HepG2 (cell line): ENCODE measurements at regions not wholly inside any gene's neighbourhood (a gene's known extent, or its start where the extent isn't known, plus 50 kb on each side); places are given as distances from the start of the nearest gene placed in this dataset.

ENCODE experiments used
- ATAC-seq: fragments of 200-7000 bp; cut with Tn5 transposase; 3 replicates; pipeline ENCODE4 v1.9.1; 2020; ENCODE audit warnings: mild to moderate bottlenecking, moderate library complexity
- BruUV-seq: library from RNA; stranded (reverse); fragments of 400-500 nt; replicated peaks from 2 replicates; lab custom pipeline; 2021; lab: Mats Ljungman, UMichigan
- CTCF ChIA-PET: fragments of 300-600 bp; formaldehyde crosslinking; extraction: SDS; loops from one replicate; lab custom pipeline; 2021; ENCODE audit warnings: low total read pairs, inconsistent platforms, low intra/inter-chr PET ratio; lab: Yijun Ruan, JAX
- POLR2A ChIA-PET: fragments of 350-600 bp; sonication (Branson Sonifier 250); formaldehyde crosslinking; loops from one replicate; lab custom pipeline; 2020; ENCODE audit warnings: antibody characterized with exemption, inconsistent platforms; lab: Yijun Ruan, JAX
- DNase-seq: peaks from one replicate; pipeline ENCODE4 v3.0.0-alpha.2; 2015; ENCODE audit warnings: low spot score
- FAIRE-seq: peaks from 3 replicates; lab custom pipeline; 2011; peaks lifted over from hg19 to GRCh38; lab: Jason Lieb, UNC
- H2AFZ ChIP-seq: one replicate; pipeline ENCODE4 v1.6.1; 2011; ENCODE audit warnings: low read length, inconsistent platforms
- H3K27ac ChIP-seq: fragments of 300-600 bp; 3 replicates; pipeline ENCODE4 v1.8.0; 2011; ENCODE audit warnings: mixed run types, mild to moderate bottlenecking, mixed read lengths, low read length, inconsistent platforms; ENCODE audit not compliant: insufficient read depth; ENCODE audit errors: extremely low read length
- H3K27me3 ChIP-seq, 2 experiments: fragments of 200-600 bp in 1 of 2; 2 replicates in 1 of 2; 3 replicates in 1 of 2; pipeline versions ENCODE4 v1.6.0 to v1.8.0; 2011; ENCODE audit warnings: low read length in 2 of 2, mild to moderate bottlenecking in 2 of 2, moderate library complexity in 2 of 2, inconsistent platforms in 1 of 2; ENCODE audit not compliant: insufficient read depth in 2 of 2, control insufficient read depth in 1 of 2
- H3K36me3 ChIP-seq, 2 experiments: fragments of 200-600 bp in 1 of 2; replicated peaks in 1 of 2; 2 replicates in 1 of 2; 3 replicates in 1 of 2; pipeline versions ENCODE4 v1.5.1 to v1.8.0; 2011; ENCODE audit warnings: low read length in 2 of 2, inconsistent platforms in 1 of 2; ENCODE audit not compliant: insufficient read depth in 2 of 2, control insufficient read depth in 1 of 2
- H3K4me1 ChIP-seq: 2 replicates; pipeline ENCODE4 v1.5.1; 2012; ENCODE audit warnings: low read length, inconsistent platforms; ENCODE audit not compliant: insufficient read depth
- H3K4me2 ChIP-seq: 2 replicates; pipeline ENCODE4 v1.6.0; 2011; ENCODE audit warnings: low read depth, low read length, inconsistent platforms
- H3K4me3 ChIP-seq, 3 experiments: fragments of 200-600 bp in 1 of 3; sonication (generic), shearing (Covaris generic) in 1 of 3; replicated peaks in 1 of 3; 2 replicates each; pipeline ENCODE4 v1.5.1; 2011 to 2016; ENCODE audit warnings: low read length in 3 of 3, inconsistent platforms in 2 of 3, low read depth in 2 of 3, mild to moderate bottlenecking in 2 of 3, control low read depth in 1 of 3, mixed read lengths in 1 of 3; ENCODE audit not compliant: insufficient read depth in 1 of 3
- H3K79me2 ChIP-seq: one replicate; pipeline ENCODE4 v1.6.1; 2011; ENCODE audit warnings: low read length, inconsistent platforms; ENCODE audit not compliant: insufficient read depth
- H3K9ac ChIP-seq: 2 replicates; pipeline ENCODE4 v1.6.0; 2011; ENCODE audit warnings: mild to moderate bottlenecking, low read depth, low read length, inconsistent platforms; ENCODE audit not compliant: insufficient read depth
- H3K9me3 ChIP-seq: 2 replicates; pipeline ENCODE4 v1.5.1; 2012; ENCODE audit warnings: mild to moderate bottlenecking, low read length
- H4K20me1 ChIP-seq: 2 replicates; pipeline ENCODE4 v1.6.0; 2011; ENCODE audit warnings: inconsistent platforms, mild to moderate bottlenecking, low read length, moderate library complexity; ENCODE audit not compliant: insufficient read depth
- ATF1 ChIP-seq: IDR thresholded peaks from 2 replicates; pipeline ENCODE4 v1.6.1; 2016; ENCODE audit warnings: mild to moderate bottlenecking, control low read depth
- BORCS8-MEF2B ChIP-seq: sonication (generic); formaldehyde crosslinking; IDR thresholded peaks from 2 replicates; pipeline ENCODE4 v1.8.0; 2022; ENCODE audit warnings: mild to moderate bottlenecking, missing genetic modification reagents
- FIP1L1 ChIP-seq: fragments of 200-400 bp; formaldehyde crosslinking; IDR thresholded peaks from 2 replicates; pipeline ENCODE4 v1.6.1; 2018; ENCODE audit warnings: low read depth, mild to moderate bottlenecking, low read length, moderate library complexity, borderline replicate concordance; ENCODE audit not compliant: insufficient read depth
- FLYWCH1 ChIP-seq: sonication (generic); formaldehyde crosslinking; IDR thresholded peaks from 2 replicates; pipeline ENCODE4 v1.8.1; 2023; ENCODE audit warnings: mild to moderate bottlenecking, missing genetic modification reagents
- FOXK2 ChIP-seq: fragments of 450-650 bp; IDR thresholded peaks from 2 replicates; pipeline ENCODE4 v1.6.1; 2016
- MAFF ChIP-seq: IDR thresholded peaks from 2 replicates; pipeline ENCODE4 v1.6.1; 2011; ENCODE audit warnings: low read depth, low read length, improper control_type of control experiment
- NFIC ChIP-seq: IDR thresholded peaks from 2 replicates; pipeline ENCODE4 v1.6.1; 2012; ENCODE audit warnings: mild to moderate bottlenecking, low read length, inconsistent platforms
- REPIN1 ChIP-seq: sonication (generic); formaldehyde crosslinking; IDR thresholded peaks from 2 replicates; pipeline ENCODE4 v1.8.0; 2022; ENCODE audit warnings: missing genetic modification reagents, low read depth, mild to moderate bottlenecking, borderline replicate concordance
- SOX13 ChIP-seq, 3 experiments: fragments of 450-650 bp in 1 of 3; sonication (generic) in 1 of 3; formaldehyde crosslinking in 1 of 3; IDR thresholded peaks in 2 of 3; conservative IDR thresholded peaks in 1 of 3; 2 replicates each; pipeline versions ENCODE4 v1.5.0 to v1.6.1; 2016 to 2020; ENCODE audit warnings: antibody characterized with exemption in 1 of 3, mild to moderate bottlenecking in 1 of 3, missing compliant biosample characterization in 1 of 3, missing genetic modification reagents in 1 of 3, moderate library complexity in 1 of 3
- TRIM22 ChIP-seq: fragments of 450-650 bp; IDR thresholded peaks from 2 replicates; pipeline ENCODE4 v1.6.1; 2017
- ZBTB38 ChIP-seq: sonication (generic); formaldehyde crosslinking; IDR thresholded peaks from 2 replicates; pipeline ENCODE4 v1.5.1; 2020; ENCODE audit warnings: mild to moderate bottlenecking, missing genetic modification reagents
- ZKSCAN5 ChIP-seq: sonication (generic); formaldehyde crosslinking; IDR thresholded peaks from 2 replicates; pipeline ENCODE4 v1.5.1; 2020; ENCODE audit warnings: mild to moderate bottlenecking, missing genetic modification reagents
- ZNF18 ChIP-seq: sonication (generic); formaldehyde crosslinking; IDR thresholded peaks from 2 replicates; pipeline ENCODE4 v1.8.0; 2022; ENCODE audit warnings: mild to moderate bottlenecking, missing genetic modification reagents; ENCODE audit not compliant: insufficient replicate concordance
- ZNF382 ChIP-seq: sonication (generic); formaldehyde crosslinking; IDR thresholded peaks from 2 replicates; pipeline ENCODE4 v1.5.0; 2020; ENCODE audit warnings: missing genetic modification reagents, mild to moderate bottlenecking, borderline replicate concordance
- ZNF687 ChIP-seq: sonication (generic); formaldehyde crosslinking; IDR thresholded peaks from 2 replicates; pipeline ENCODE4 v1.5.1; 2020; ENCODE audit warnings: mild to moderate bottlenecking, missing genetic modification reagents, moderate library complexity
- ZNF800 ChIP-seq: sonication (generic); formaldehyde crosslinking; IDR thresholded peaks from 2 replicates; pipeline ENCODE4 v1.4.0; 2020; ENCODE audit warnings: missing genetic modification reagents
- WGBS: methylation state at CpG from one replicate; pipeline ENCODE4 v1.1.6; 2017; ENCODE audit warnings: low lambda C conversion rate; 5-methylcytosine and 5-hydroxymethylcytosine counted together
- in situ Hi-C: cut with HindIII; loops from 2 replicates; pipeline ENCODE4 v1.10.0; 2017; ENCODE audit warnings: low pct_unique_long_range_greater_than_20kb; ENCODE audit not compliant: extremely low pct_ligation_motif_present
- intact Hi-C: fragments of 100-400 bp; cut with micrococcal nuclease; formaldehyde crosslinking; loops from one replicate; pipeline ENCODE4 v1.10.0; 2022; ENCODE audit not compliant: unreplicated experiment

- H3K36me3 ChIP-seq = no peaks in the 10 kb centered on the region
- H4K20me1 ChIP-seq = no peaks in the 10 kb centered on the region
- no peaks in the 10 kb centered on the region for H3K79me2 ChIP-seq
- H3K9me3 ChIP-seq = peaks cover 92% of the 10 kb centered on the region
- H3K27me3 ChIP-seq = no peaks in the 10 kb centered on the region
- WGBS = 3% methylated on average over 1 of the region's 1 CpG
- intact Hi-C loops (no loop called here), in situ Hi-C loops (no loop called here)
- DNase-seq = no peak
- H3K4me2 ChIP-seq = no peak overlapping the region
- no peak overlapping the region for H3K9ac ChIP-seq
- no peak for FAIRE-seq
- CTCF ChIA-PET = no interaction called here
- POLR2A ChIA-PET = no interaction called here
- H3K4me3 ChIP-seq = no peak overlapping the region
- H3K27ac ChIP-seq = no peak overlapping the region
- no peak for ATAC-seq
- no peaks in the 10 kb centered on the region for H3K4me1 ChIP-seq
- no TSS peak for BruUV-seq
- H2AFZ ChIP-seq = no peak overlapping the region
- TF ChIP-seq FLYWCH1 (CRISPR knock-in tag) (no peak), ZNF687 (CRISPR knock-in tag) (no peak), BORCS8-MEF2B (CRISPR knock-in tag) (no peak), TRIM22 (no peak), SOX13 (IDR thresholded peaks at IDR 0.05) (no peak), SOX13 (CRISPR knock-in tag; conservative IDR thresholded peaks at IDR 0.05 in 1 of 2, IDR thresholded peaks at IDR 0.05 in 1 of 2) (no peak), MAFF (no peak), ZBTB38 (CRISPR knock-in tag) (no peak), ZNF800 (CRISPR knock-in tag) (no peak), ZNF382 (CRISPR knock-in tag) (no peak), FIP1L1 (no peak), ZNF18 (CRISPR knock-in tag) (no peak), FOXK2 (no peak), ATF1 (CRISPR knock-in tag) (no peak), NFIC (no peak), ZKSCAN5 (no peak), REPIN1 (CRISPR knock-in tag) (no peak)
Observed at GRCh38 chr14:25750436-25750835, 700.5 kb upstream of the STXBP6 start.
